Skeletal muscle satellite cell (primary cell): ENCODE measurements at regions not wholly inside any gene's neighbourhood (a gene's known extent, or its start where the extent isn't known, plus 50 kb on each side); places are given as distances from the start of the nearest gene placed in this dataset.
"Not testable (repeated sequence)": the region's sequence is repeated elsewhere in the genome, so short reads cannot be mapped to it uniquely, and the experiment has no call there.

Experiments used
- H3K27me3 ChIP-seq: 2 replicates; pipeline ENCODE4 v1.7.0; 2013; ENCODE audit warnings: low read length; ENCODE audit not compliant: control insufficient read depth, insufficient read depth
- H3K36me3 ChIP-seq: 2 replicates; pipeline ENCODE4 v1.7.0; 2013; ENCODE audit warnings: mild to moderate bottlenecking, control low read depth, low read length; ENCODE audit not compliant: insufficient read depth
- H3K4me1 ChIP-seq: 2 replicates; pipeline ENCODE4 v1.7.0; 2013; ENCODE audit warnings: low read length; ENCODE audit not compliant: control insufficient read depth, insufficient read depth
- H3K4me2 ChIP-seq: 2 replicates; pipeline ENCODE4 v1.7.0; 2013; ENCODE audit warnings: mild to moderate bottlenecking, low read length
- H3K4me3 ChIP-seq: 2 replicates; pipeline ENCODE4 v1.7.0; 2013; ENCODE audit warnings: low read length
- H3K9ac ChIP-seq: 2 replicates; pipeline ENCODE4 v1.7.0; 2013; ENCODE audit warnings: mild to moderate bottlenecking, low read depth, low read length, moderate library complexity
- H3K9me3 ChIP-seq: replicated peaks from 2 replicates; pipeline ENCODE4 v1.7.0; 2013; ENCODE audit warnings: mild to moderate bottlenecking, control low read depth, low read length

DNA sequence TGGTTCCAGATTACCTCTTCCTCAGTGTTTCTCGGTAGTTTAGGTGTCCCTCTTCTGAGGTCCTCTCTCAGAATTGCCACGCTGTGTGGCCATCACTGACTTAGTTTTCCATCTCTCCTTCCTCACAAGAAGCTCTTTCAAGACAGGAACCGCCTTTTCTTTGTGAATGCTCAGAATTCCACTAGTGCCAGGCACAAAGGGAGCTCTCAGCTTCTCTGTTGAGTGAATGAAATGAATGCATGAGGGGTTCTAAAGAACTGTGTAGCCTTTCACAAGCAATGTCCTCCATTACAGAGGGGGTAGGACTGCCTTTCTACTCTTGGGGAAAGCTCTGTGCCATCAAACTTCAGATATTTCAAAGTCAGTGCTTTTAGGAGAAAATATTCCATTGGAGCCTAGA is 546.8 kb downstream of the RWDD3 start:
- Histone ChIP-seq H3K9ac (no peak overlapping the region), H3K4me3 (no peak overlapping the region), H3K9me3 (no peaks in the 10 kb centered on the region), H3K4me1 (no peaks in the 10 kb centered on the region), H3K36me3 (no peaks in the 10 kb centered on the region), H3K27me3 (no peaks in the 10 kb centered on the region), H3K4me2 (no peak overlapping the region)

DNA sequence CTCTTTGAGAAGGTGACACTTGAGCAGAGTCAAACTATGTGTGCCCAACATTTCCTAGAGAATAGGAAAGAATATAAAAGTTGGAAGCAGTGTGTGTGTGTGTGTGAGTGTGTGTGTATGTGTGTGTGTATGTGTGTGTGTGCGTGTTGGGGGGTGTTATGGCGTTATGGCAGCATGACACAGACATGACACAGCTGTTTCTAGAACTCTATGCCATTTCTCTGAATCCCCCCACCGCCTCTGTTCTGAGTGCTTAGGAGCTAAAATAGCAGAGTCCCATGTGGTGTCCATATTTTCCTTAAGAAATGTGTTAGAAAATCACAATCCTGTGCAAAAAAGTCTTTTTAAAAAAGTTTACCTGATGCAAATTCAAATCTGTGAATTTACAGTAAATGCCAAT is 556.1 kb downstream of the RWDD3 start:
- Histone ChIP-seq H3K9ac (no peak overlapping the region), H3K36me3 (no peaks in the 10 kb centered on the region), H3K27me3 (no peaks in the 10 kb centered on the region)

DNA sequence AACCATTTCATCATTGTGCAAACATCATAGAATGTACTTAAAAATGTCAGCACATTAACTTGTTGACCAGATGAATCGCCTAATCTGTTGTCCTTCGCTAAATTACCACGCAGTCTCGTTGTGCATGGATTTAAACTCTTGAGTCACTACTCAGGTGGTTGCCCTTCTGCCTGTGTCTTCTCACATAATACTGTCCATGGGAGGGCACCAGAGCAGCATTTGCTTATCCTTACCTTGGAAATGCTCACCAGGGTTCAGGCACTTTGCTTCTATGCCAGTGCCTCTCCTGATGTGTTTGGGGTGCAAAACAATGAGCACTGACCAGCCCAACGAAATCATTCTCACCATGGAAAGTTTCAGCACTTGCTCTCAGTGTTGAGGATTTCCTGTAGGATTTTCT is 559.9 kb downstream of the RWDD3 start:
- H3K4me2 ChIP-seq: no peak overlapping the region
- no peak overlapping the region for H3K4me3 ChIP-seq
- H3K4me1 ChIP-seq: no peaks in the 10 kb centered on the region
- no peaks in the 10 kb centered on the region for H3K9me3 ChIP-seq
- no peak overlapping the region for H3K9ac ChIP-seq
- no peaks in the 10 kb centered on the region for H3K36me3 ChIP-seq
- no peaks in the 10 kb centered on the region for H3K27me3 ChIP-seq

More for the DNA sequence above, 556.1 kb downstream of the RWDD3 start:
- H3K4me1 ChIP-seq: no peaks in the 10 kb centered on the region
- H3K4me2 ChIP-seq: no peak overlapping the region
- no peak overlapping the region for H3K4me3 ChIP-seq
- H3K9me3 ChIP-seq: no peaks in the 10 kb centered on the region

DNA sequence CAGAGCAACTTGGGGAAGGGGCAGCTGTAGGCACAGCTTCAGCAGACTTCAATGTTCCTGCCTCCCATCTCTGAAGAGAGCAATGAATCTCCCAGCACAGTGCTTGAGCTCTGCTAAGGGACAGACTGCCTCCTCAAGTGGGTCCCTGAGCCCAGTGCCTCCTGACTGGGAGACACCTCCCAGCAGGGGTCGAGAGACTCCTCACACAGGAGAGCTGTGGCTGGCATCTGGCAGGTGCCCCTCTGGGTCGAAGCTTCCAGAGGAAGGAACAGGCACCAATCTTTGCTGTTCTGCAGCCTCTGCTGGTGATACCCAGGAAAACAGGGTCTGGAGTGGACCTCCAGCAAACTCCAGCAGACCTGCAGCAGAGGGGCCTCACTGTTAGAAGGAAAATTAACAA is 563.8 kb downstream of the RWDD3 start:
- not testable (repeated sequence) for H3K9ac ChIP-seq, H3K4me2 ChIP-seq, H3K36me3 ChIP-seq, H3K9me3 ChIP-seq, H3K4me1 ChIP-seq, H3K27me3 ChIP-seq, H3K4me3 ChIP-seq

DNA sequence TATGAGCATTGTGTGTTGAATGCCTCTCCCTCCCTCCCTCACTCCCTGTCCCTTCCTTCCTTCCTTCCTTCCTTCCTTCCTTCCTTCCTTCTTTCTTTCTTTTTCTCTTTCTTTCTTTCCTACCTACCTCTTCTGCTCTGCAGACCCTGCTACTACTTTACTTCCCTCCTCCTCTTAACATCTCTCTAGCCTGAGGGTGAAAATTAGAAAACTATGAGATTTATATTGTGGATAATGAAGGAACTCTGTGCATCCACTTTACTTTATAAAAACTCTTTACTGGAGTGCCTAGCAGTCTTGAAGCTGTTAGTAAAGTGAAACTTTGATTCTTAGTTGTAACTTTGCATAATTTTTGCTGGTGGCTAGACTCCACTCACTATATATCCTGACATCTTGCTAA is 572.2 kb downstream of the RWDD3 start:
- Histone ChIP-seq H3K4me2 (no peak overlapping the region), H3K4me3 (no peak overlapping the region), H3K9ac (no peak overlapping the region), H3K9me3 (no peaks in the 10 kb centered on the region), H3K27me3 (no peaks in the 10 kb centered on the region), H3K4me1 (no peaks in the 10 kb centered on the region), H3K36me3 (no peaks in the 10 kb centered on the region)

DNA sequence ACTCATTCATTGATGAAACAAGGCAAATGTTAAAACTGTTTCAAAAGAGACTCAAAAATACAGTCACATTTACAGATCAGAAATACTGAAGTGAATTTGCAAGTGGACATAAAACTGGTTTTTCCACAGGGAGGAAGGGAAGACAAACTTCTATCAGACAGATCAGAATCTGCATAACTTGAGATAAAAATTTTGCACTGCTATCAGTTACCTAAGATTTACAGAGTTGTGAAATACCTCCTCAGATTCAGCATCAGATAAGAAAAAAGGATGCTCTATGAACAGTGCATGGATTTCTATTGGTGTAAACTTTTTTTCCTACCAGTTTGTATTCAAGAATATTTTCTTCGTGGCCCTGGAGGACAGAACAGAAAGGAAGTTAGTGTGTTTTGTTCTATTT is 575.4 kb downstream of the RWDD3 start:
- no peaks in the 10 kb centered on the region for H3K4me1 ChIP-seq
- no peaks in the 10 kb centered on the region for H3K36me3 ChIP-seq
- no peak overlapping the region for H3K9ac ChIP-seq
- H3K27me3 ChIP-seq: no peaks in the 10 kb centered on the region
- no peak overlapping the region for H3K4me3 ChIP-seq
- no peak overlapping the region for H3K4me2 ChIP-seq
- H3K9me3 ChIP-seq: no peaks in the 10 kb centered on the region

DNA sequence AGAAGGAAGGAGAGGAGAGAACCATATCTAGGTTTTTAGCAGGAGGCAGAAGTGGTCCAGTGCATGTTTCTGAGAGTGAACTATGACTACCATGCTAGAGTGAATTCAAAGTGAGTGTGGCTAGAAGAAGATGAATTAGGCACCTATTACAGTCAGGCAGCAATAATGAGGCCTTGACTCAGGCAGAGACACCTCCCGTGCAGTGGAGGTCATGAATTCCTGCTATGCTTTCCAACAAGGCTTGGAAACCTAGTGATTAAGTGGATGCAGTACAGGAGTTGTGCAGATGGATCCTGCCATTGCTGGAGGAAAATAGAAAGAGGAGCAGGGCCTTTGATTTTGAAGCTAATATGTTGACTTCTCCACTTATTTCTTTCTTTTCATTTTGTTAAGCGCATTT is 581.5 kb downstream of the RWDD3 start:
- H3K4me3 ChIP-seq: no peak overlapping the region
- no peaks in the 10 kb centered on the region for H3K4me1 ChIP-seq
- no peaks in the 10 kb centered on the region for H3K36me3 ChIP-seq
- no peaks in the 10 kb centered on the region for H3K27me3 ChIP-seq
- no peak overlapping the region for H3K9ac ChIP-seq
- H3K4me2 ChIP-seq: no peak overlapping the region
- H3K9me3 ChIP-seq: no peaks in the 10 kb centered on the region

DNA sequence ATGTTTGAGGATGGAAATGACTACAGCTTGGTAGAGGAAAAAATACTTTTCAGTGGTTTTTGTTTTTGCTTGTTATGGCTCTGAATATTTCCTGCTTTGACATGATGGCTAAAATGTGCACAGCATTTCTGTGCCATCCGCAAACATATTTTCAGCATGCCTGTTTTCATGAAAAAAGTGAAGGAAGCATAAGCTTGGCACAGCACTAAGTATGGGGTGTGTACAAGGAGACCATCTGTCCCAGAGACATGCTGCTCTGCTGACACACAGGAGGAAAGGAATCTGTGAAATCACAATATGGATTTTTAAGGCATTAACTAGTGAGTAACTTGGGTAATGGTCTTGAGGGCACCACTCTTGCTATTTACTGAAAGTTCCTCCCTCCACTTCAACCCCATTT is 595.5 kb downstream of the RWDD3 start:
- Histone ChIP-seq H3K4me3 (no peak overlapping the region), H3K36me3 (no peaks in the 10 kb centered on the region), H3K9me3 (peaks cover 5% of the 10 kb centered on the region), H3K27me3 (no peaks in the 10 kb centered on the region), H3K4me2 (no peak overlapping the region), H3K9ac (no peak overlapping the region), H3K4me1 (no peaks in the 10 kb centered on the region)

DNA sequence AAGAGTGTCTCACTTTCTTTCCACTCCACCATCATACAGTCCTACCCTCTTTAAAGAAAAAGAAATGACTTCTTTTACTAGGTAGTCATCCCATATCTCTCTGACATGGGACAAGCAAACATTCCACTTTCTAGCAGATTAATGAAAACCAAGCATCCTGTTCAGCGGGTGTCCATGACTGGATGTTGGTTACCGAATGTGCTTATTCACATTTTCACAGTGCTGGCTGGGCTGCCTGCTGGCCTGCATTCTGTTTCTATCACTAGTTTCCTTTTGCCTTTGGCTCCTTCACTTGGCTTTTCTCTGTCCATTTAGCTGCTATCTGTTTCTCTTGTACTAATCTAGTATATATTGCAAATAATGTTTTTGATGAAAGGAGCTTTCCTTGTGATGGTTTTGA is 598.4 kb downstream of the RWDD3 start:
- H3K4me2 ChIP-seq: no peak overlapping the region
- no peak overlapping the region for H3K9ac ChIP-seq
- no peaks in the 10 kb centered on the region for H3K4me1 ChIP-seq
- H3K36me3 ChIP-seq: no peaks in the 10 kb centered on the region
- no peak overlapping the region for H3K4me3 ChIP-seq
- peaks cover 5% of the 10 kb centered on the region for H3K9me3 ChIP-seq
- no peaks in the 10 kb centered on the region for H3K27me3 ChIP-seq

DNA sequence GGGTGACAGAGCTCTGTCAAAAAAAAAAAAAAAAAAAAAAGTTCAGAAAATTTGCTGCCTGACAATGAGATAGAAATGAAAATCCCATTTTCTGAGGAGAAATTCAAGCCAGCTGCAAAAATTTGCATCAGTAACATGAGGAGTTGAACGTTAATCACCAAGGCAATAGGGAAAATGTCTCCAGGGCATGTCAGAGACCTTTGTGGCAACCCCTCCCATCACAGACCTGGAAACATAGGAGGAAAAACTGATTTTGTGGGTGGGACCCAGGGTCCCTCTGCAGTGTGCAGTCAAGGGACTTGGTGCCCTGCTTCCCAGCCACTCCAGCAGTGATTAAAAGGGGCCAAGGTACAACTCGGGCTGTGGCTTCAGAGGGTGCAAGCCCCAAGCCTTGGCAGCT is 615.4 kb downstream of the RWDD3 start:
- Histone ChIP-seq H3K9me3 (peaks cover 4% of the 10 kb centered on the region), H3K4me1 (no peaks in the 10 kb centered on the region), H3K4me3 (no peak overlapping the region), H3K27me3 (no peaks in the 10 kb centered on the region), H3K36me3 (no peaks in the 10 kb centered on the region), H3K4me2 (no peak overlapping the region), H3K9ac (no peak overlapping the region)

DNA sequence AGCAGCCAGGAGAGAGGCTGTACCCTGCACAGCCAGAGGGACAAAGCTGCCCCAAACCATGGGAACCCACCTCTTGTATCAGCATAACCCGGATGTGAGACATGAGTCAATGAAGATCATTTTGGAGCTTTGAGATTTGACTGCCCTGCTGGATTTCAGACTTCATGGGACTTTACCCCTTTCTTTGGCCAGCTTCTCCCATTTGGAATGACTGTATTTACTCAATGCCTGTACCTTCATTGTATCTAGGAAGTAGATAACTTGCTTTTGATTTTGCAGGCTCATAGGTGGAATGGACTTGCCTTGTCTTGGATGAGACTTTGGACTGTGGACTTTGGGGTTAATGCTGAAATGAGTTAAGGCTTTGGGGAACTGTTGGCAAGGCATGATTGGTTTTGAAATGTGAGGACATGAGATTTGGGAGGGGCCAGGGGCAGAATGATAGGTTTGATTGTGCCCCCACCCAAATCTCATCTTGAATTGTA is 616.2 kb downstream of the RWDD3 start:
- H3K4me3 ChIP-seq: no peak overlapping the region
- no peaks in the 10 kb centered on the region for H3K27me3 ChIP-seq
- H3K4me1 ChIP-seq: no peaks in the 10 kb centered on the region
- no peaks in the 10 kb centered on the region for H3K36me3 ChIP-seq
- H3K9me3 ChIP-seq: peaks cover 4% of the 10 kb centered on the region
- H3K9ac ChIP-seq: no peak overlapping the region
- no peak overlapping the region for H3K4me2 ChIP-seq

DNA sequence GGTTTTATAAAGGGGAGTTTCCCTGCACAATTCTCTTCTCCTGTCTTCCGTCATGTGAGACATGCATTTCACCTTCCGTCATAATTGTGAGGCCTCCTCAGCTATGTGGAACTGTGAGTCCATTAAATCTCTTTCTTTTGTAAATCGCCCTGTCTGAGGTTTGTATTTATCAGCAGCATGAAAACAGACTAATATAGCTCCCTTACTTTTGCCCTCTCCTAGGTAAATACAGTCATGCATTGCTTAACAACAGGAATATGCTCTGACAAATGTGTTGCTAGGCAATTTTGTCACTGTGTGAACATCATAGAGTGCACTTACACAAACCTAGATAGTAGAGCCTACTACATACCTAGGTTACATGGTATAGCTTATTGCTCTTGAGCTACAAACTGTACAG is 616.8 kb downstream of the RWDD3 start:
- no peak overlapping the region for H3K9ac ChIP-seq
- H3K4me1 ChIP-seq: no peaks in the 10 kb centered on the region
- no peaks in the 10 kb centered on the region for H3K27me3 ChIP-seq
- H3K4me3 ChIP-seq: no peak overlapping the region
- no peak overlapping the region for H3K4me2 ChIP-seq
- no peaks in the 10 kb centered on the region for H3K36me3 ChIP-seq
- peaks cover 4% of the 10 kb centered on the region for H3K9me3 ChIP-seq
